Glomerular visceral epithelial cell (primary cell): ENCODE measurements at regions not wholly inside any gene's neighbourhood (a gene's known extent, or its start where the extent isn't known, plus 50 kb on each side); places are given as distances from the start of the nearest gene placed in this dataset.
A peak's percentile ranks its signal among the peaks of the same experiment; 100 is the strongest.
"Not testable (repeated sequence)": the region's sequence is repeated elsewhere in the genome, so short reads cannot be mapped to it uniquely, and the experiment has no call there.

Experiments used
- DNase-seq: peaks from one replicate; pipeline ENCODE4 v3.0.0-alpha.2; 2016; ENCODE audit errors: extremely low spot score

DNA sequence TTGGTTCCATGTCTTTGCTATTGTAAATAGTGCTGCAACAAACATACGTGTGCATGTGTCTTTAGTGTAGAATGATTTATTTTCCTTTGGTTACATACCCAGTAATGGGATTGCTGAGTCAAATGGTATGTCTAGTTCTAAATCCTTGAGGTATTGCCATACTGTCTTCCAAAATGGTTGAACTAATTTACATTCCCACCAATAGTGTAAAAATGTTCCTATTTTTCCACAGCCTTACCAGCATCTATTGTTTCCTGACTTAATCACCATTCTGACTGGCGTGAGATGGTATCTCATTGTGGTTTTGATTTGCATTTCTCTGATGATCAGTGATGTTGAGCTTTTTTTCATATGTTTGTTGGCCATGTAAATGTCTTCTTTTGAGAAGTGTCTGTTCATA, 226.6 kb downstream of the ETAA1 start:
- not testable (repeated sequence) for DNase-seq

DNA sequence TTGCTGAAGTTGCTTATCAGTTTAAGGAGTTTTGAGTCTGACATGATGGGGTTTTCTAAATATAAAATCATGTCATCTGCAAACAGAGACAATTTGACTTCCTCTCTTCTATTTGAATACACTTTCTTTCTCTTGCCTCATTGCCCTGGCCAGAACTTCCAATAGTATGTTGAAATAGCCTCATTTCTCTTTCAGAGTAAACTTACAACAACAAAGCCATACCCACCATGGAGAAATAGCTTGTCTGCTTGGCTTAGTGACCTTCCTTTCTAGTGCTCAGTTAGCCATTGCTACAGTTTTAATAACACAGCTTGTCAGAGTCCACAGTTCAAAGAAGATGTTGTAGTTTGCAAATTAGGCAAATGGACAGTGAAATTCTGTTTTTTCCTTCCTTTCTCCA, 228.0 kb downstream of the ETAA1 start:
- no peak for DNase-seq

GRCh38 chr2:67625690-67626475, 228.8 kb downstream of the ETAA1 start:
- DNase-seq, result peak; percentile 52

GRCh38 chr2:67626656-67627055, 229.5 kb downstream of the ETAA1 start:
- DNase-seq, result peak; percentile 42

GRCh38 chr2:67627456-67628207, 230.5 kb downstream of the ETAA1 start:
- DNase-seq, result no peak

- no peak for DNase-seq
These were observed 231.8 kb downstream of the ETAA1 start for GRCh38 chr2:67628892-67629291.

GRCh38 chr2:67631483-67631882, 234.3 kb downstream of the ETAA1 start:
- no peak for DNase-seq

- DNase-seq, result no peak
These were observed 236.2 kb downstream of the ETAA1 start for GRCh38 chr2:67633212-67633856.

GRCh38 chr2:67638146-67638545, 241.0 kb downstream of the ETAA1 start:
- DNase-seq, result no peak

GRCh38 chr2:67641312-67642045, 244.3 kb downstream of the ETAA1 start:
- no peak for DNase-seq

- no peak for DNase-seq
These were observed 244.9 kb downstream of the ETAA1 start for GRCh38 chr2:67642046-67642382.

GRCh38 chr2:67642961-67643360, 245.8 kb downstream of the ETAA1 start:
- DNase-seq, result no peak

- DNase-seq, result peak; percentile 21
These were observed 248.4 kb downstream of the ETAA1 start for GRCh38 chr2:67645280-67646138.

DNA sequence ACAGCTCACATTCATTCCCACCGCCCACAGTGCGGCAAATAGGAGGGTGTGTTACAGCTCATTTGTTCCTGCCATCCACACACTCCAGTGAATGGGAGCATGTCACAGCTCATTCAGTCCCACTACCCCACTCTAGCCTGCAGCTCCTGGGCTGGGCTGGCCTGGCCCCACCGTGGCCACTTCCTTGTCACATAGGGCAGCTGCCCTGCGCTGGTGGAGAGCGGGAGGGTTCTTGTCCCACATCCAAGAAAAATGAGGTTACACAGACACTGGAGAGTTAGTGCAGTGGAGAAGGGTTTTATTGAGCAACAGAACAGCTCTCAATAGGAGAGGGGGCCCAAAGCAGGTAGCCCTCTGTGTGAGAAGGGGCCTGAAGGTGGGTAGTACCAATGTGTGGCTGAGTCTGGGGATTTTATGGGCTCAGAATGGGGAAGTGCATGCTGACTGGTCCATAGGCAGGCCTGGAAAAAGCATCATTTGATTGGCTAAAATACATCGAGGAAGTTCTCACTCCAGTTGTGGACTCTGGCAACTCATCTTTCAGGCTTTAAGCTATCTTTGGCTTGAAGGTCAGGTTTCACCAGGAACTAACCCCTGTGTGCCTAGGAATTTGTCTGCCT, 249.7 kb downstream of the ETAA1 start:
- no peak for DNase-seq

GRCh38 chr2:67649331-67650261, 252.5 kb downstream of the ETAA1 start:
- DNase-seq, result peak; percentile 9

DNA sequence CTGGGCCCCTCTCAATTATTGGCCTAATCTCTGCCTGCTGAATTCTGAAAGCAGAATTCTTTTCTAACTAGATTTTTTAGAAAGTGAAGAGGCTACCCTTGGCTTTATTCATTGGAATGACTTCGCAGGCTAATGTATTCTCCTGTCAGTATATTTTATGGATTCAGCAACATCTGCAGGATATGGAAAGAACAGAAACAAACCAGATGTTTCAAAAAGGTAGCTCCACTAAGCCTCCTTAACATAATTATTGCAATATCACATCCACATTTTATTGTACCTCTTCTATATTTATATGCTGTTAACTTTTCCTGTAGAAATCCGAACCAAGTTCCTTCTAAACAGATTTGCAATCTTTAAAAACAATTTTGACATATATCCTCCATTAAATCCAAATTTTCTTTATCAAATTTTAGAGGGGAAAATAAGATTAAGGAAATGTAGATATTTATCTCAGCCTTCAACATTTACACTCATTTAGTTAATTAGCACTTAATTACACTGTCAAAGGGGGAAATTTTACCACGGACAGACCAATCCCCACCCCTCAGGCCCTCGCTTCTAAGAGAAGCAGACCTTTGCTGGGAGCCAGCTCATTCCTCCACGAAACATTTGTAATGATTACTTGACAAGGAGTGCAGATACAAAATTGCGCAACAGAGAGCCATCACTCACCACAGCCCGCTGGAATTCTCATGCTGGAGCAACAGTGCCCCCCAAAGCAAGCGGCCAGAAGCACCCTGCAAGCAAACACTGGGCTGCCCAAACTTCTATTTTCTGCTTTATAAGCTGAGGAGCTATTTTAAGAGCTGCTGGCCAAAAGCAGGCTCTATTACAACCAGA, 253.4 kb downstream of the ETAA1 start:
- peak; percentile 85 for DNase-seq

DNA sequence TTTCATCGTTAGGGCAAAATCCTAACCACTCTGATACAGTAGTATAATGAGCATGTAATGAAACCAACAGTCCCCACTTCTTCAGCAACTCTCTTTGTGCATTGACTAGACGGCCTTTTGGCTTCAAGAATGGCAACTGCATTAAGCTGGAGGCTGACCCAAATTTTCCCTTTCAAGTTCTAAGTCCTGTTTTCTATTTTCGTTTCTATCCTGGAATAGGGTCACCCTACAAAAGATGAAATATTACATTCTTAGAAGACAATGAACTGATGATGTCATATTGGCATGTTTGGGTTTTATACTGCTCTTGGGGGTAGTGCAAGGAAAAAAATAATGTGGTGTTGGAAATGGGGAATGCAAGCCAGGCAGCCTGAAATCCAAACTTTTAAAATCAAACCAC, 254.4 kb downstream of the ETAA1 start:
- no peak for DNase-seq

- DNase-seq, result no peak
These were observed 255.5 kb downstream of the ETAA1 start for GRCh38 chr2:67652679-67653078.

- DNase-seq, result no peak
These were observed 259.7 kb downstream of the ETAA1 start for GRCh38 chr2:67656875-67657274.
